ENCODE measurements at regions not wholly inside any gene's neighbourhood (a gene's known extent, or its start where the extent isn't known, plus 50 kb on each side); places are given as distances from the start of the nearest gene placed in this dataset.

DNA sequence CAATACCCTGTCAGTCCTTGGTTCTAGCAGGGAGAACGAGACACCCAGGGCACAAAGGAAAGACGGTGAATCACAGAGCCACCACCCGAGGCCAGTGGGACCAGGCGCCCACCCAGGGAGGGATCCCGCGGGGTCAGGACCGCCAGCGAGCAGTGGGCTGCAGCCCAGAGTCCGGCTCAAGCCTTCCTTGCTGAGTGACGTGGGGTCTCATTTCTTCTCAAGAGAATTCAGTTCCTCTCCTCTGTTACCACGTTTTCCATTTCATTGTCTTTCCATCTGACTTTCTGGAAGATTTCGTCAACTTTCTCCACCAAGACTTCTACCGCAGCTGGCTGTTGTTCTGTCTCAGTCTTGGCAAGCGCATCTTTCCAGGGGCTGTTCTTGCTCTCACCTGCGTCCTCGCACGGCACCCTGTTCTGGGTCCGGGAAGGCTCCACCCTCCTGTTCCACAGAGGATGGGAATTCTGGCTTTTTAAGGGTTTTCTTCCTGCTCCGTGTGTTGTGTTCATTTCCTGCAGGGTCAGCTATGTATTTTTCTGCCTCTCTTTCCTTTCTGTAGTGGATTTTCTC, 248.6 kb downstream of the NDUFA10 start:
- peak; percentile 29 for DNase-seq

GRCh38 chr2:239775623-239776435, 249.3 kb downstream of the NDUFA10 start:
- peak; percentile 38 for DNase-seq

GRCh38 chr2:239774933-239775622, 250.1 kb downstream of the NDUFA10 start:
- peak; percentile 14 for DNase-seq

DNA sequence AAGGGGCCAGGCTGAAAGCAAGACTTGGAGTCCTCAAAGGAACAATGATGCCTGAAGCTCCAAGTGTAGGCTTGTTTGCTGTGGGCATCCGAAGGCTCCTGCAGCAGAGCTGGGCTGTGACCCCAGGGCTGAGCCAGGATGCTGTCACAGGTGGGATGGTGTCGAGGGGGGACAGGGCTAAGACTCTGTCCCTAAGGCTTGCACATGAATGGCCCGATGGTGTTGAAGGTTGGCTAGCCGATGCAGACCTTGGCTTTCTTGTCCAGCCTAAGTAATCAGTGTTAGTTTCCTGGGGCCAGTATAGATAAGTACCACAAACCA, 251.0 kb downstream of the NDUFA10 start:
- DNase-seq: no peak

- peak; percentile 32 for DNase-seq
Observed at GRCh38 chr2:239773228-239774141, 251.7 kb downstream of the NDUFA10 start.

GRCh38 chr2:239772721-239773120, 252.4 kb downstream of the NDUFA10 start:
- DNase-seq: peak; percentile 17

GRCh38 chr2:239770246-239770639, 254.9 kb downstream of the NDUFA10 start:
- no peak for DNase-seq

DNA sequence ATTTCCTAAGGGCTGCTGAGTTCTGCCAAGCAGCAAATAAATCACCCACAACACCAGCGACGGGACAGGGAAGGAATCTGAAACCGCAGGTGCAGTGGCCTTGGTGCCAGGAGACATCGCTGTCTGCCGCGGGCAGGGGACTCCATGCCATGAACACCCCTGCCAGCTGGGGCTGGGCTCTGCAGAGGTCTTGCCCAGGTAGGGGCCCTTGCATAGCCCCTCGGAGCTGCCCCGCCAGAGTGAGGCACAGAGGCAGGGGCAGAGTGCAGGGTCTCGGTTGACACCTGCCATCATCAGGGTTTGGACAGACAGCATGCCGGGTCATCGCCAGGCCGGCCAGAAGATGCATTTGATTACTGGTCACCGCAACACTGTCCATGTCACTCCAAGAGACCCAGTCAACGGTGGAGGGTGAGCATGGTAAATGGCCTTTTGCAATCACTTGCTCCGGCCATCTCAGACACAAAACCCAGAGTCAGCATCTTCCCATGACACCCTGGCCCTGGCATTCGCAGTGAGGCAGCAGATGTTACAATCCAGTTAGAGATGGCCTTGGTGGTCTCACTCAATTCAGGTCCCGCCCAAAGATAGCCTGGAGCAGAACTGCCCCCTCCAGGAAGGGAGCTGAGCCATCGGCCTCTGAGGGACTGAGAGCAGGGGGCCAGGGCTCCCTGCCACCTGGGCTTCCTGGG, 255.4 kb downstream of the NDUFA10 start:
- DNase-seq: no peak

DNA sequence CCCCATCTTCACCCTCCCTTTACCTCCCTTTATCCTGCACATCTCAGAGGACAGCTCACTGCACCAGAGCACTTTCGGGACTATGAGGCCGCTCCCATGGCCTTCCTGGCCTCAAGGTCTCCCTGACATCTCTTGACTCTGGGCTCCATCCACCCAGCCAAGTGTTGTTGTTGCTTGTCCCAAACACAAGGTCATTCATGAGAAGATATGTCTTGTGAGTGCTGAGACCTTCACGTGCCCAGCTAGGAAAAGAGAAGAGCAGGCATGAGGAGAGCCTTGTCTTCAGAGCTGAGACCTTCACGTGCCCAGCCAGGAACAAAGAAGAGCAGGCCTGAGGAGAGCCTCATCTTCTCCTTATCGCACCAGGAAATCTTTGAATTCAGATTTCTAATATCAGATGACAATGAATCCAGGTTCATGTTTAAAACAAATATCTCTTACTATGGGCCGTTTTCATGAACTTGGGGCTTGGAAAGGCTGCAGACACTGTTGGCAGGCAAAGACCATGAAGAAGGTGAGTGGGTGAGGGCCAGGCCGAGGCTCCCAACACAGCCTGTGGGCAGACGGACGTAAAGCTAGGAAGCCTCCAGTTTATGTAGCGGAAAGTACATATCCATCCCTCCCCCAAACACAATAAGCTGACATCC, 256.1 kb downstream of the NDUFA10 start:
- no peak for DNase-seq

DNA sequence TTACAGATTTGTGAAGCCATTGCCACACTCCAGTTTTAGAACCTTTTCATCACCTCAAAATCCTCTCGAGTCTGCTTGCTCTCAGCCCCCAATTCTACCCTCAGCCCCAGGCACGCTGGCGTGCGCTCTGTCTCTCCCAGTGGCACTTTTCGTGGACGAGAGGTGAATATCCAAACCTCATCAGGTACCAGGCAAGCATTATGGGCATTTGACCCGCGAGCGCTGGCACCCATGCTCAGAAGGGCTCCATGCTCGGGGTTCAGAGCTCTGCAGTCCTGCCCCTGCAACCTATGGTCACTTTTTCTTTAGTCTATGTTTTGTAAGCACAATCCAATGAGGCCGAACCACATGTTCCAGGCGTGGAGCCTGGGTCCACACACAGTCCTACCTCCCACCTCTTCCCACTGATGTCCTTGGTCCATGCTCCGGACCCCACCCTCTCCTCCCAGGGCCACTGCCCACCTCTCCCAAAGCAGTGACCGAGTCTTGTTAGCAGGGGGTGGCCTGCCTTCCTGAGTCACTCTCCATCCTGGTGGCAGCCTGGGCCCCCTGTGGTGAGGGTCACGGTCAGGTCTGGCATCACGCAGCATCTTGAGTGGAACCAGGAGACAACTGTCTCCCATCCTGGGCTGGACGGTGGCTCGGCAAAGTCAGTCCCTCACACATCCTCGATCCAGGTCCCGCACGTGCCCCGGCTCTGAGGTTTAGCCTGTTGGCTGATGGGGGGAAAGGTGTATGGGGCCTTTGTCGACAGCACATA, 256.9 kb downstream of the NDUFA10 start:
- DNase-seq: no peak

- no peak for DNase-seq
Observed at GRCh38 chr2:239767021-239767905, 257.9 kb downstream of the NDUFA10 start.

GRCh38 chr2:239765911-239766310, 259.2 kb downstream of the NDUFA10 start:
- DNase-seq: no peak

DNA sequence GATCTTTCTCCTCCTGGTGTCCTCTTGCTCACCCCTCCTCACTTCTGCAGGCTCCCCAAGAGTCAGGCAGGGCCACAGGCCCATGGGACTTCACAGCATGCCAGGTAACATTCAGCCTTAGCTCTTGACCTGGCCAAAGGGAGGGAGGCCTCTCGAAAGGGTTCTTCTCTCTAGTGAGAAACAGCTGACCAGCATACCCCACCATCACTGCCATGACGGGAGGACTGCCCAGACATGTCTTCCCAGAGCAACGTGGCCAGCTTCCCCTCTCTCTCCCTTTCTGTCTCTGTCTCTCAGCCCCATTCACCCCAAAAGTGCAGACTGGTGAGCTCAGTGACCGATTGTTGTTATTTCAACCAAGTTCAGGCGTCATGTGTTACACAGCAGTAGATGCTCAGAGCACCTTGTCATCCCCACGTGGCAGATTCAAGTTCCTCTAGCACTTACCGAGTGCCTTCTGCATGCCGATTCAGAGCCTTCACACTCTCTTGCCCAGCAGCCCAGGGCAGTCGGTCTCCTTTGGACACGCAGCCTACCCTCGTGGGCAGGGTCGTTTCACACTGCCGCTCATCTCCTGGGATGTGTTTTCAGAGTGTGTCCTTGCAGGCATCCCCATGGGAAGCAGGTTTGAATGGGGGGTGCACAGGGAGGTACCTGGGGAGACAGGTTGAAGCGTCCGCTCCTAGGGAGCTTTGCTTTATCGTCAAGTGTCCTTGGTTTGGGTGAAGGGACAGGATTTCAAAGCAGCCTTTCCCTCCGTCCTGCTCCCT, 259.9 kb downstream of the NDUFA10 start:
- no peak for DNase-seq

DNA sequence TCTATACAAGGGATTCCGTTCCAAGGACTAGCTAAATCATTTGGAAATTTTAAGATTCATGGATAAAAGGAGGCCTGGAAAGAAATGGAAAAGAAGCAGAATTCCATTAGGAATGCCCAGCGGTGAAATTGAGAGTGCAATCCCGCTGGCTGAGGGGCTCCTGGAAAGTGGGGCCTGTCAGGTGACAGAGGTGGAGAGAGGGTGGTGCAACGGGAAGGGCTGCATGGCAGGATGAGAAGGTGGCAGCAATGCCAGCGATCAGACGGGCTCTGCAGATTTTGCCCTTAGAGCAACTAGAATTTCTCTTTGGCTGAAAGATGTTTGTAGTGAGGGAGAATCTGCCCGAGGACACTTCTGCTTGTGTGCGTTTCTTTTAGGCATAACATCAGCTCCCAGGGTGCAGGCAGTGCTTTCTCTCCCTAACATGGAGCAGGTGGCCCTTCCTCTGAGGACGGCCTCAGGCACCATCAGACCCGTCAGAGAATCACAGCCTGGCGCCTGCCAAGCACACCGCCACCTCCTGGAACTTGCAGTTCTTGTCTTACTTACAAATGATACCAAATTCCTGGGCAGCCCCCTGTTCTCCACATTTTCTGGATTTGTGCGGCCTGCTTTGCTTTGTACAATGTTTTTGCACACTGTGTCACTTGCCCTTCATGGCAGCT, 261.6 kb downstream of the NDUFA10 start:
- no peak for DNase-seq

DNA sequence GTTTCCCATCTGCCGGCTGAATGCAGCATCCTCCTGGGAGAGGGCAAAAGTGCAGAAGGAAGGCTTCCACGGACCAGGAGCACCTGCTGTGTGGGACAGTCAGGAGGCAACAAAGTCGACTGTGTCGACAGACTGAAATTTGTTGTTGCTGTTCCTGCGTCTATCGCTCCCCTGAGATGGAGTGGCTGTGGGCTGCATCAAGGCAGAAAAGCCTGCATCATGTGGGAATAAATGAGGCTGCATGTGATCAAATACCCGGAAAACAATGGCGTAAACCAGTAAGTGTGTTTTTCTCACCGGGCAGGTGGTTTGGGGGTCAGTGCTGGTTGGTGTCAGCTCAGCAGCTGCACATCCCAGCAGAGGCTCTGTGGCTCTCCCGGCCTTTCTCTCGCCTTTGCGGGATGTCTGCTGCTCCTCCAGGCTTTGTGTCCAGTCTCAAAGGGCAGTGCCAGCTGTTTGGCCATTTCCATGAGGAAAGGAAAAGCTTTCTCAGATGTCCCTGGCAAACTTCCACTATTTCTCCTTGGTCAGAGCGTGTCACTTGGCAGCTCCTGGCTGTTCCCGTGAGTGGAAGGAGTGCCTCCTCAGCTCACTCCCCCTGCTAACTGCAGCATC, 262.4 kb downstream of the NDUFA10 start:
- DNase-seq: no peak

DNA sequence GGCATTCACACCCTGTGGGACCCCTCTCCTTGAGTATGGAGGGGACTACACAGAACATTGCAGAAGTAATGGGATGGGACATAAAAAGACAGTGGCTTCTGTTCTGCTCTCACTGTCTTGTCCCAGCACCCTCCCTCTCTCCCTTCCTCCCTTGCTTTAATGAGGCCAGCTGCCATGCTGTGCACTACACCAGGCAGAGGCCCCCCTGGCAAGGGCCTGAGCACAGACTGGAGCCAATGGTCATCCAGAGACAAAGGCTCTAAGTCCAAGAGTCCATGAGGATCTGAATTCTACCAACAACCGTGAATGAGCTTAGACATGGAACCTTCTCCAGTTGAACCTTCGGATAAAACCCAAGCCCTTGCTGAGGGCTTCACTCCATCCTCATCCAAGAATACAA, 263.0 kb downstream of the NDUFA10 start:
- DNase-seq: no peak

- DNase-seq: no peak
Observed at GRCh38 chr2:239760596-239760995, 264.5 kb downstream of the NDUFA10 start.

DNA sequence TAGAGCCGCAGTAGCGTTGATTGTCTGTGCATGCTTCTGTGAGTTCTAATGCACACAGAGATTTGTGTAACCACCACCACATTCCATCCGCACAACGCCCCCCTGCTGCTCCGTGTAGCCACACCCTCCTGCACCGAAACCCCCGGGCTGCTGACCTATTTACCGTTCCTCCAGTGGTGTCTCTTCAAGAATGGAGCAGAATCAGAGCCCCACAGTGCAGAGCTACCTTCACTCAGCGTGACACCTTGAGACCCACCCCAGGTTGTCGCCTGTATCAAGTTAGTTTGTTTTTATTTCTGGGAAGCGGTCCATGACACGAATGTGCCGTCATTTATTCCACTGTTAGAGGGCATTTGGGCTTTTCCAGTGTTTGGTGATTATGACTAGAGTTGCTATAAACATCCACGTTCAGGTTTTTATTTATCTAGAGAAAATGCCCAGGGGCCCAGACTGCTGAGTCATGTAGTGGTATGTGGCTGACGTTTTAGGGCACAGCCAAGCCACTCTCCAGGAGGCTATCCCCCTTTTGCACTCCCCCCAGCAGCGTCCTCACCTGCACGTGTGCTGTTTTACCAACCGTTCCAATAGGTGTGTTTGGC, 266.8 kb downstream of the NDUFA10 start:
- DNase-seq: no peak
